HCT116 (cell line): ENCODE measurements at regions not wholly inside any gene's neighbourhood (a gene's known extent, or its start where the extent isn't known, plus 50 kb on each side); places are given as distances from the start of the nearest gene placed in this dataset.

Experiments
- CTCF ChIP-seq, 3 experiments: fragments of 200-600 bp in 1 of 3; sonication (generic) in 1 of 3; IDR thresholded peaks in 2 of 3; conservative IDR thresholded peaks in 1 of 3; 2 replicates each; pipeline ENCODE4 v1.5.1; 2012 to 2017; ENCODE audit warnings: low read depth in 2 of 3, low read length in 2 of 3, antibody characterized with exemption in 1 of 3, borderline replicate concordance in 1 of 3, control low read depth in 1 of 3, mild to moderate bottlenecking in 1 of 3, mixed read lengths in 1 of 3, mixed run types in 1 of 3, moderate library complexity in 1 of 3; ENCODE audit not compliant: insufficient read depth in 1 of 3
- EZH2 ChIP-seq: fragments of 200-600 bp; sonication (generic); IDR thresholded peaks from 2 replicates; pipeline ENCODE4 v1.6.1; 2017; ENCODE audit warnings: antibody characterized with exemption, mixed run types
- EZH2phosphoT487 ChIP-seq: fragments of 200-600 bp; IDR thresholded peaks from 2 replicates; pipeline ENCODE4 v1.6.1; 2018; ENCODE audit warnings: antibody characterized with exemption, borderline replicate concordance
- JUND ChIP-seq: IDR thresholded peaks from 2 replicates; pipeline ENCODE4 v1.6.1; 2012
- MAX ChIP-seq: IDR thresholded peaks from 2 replicates; pipeline ENCODE4 v1.6.1; 2012
- POLR2A ChIP-seq: IDR thresholded peaks from 2 replicates; pipeline ENCODE4 v1.7.0; 2011; ENCODE audit warnings: borderline replicate concordance; ENCODE audit not compliant: insufficient read depth, insufficient read length; ENCODE audit errors: extremely low read depth
- POLR2AphosphoS5 ChIP-seq: IDR thresholded peaks from 2 replicates; pipeline ENCODE4 v1.6.1; 2011; ENCODE audit warnings: mild to moderate bottlenecking, low read depth, low read length, moderate library complexity
- SIN3A ChIP-seq: IDR thresholded peaks from 2 replicates; pipeline ENCODE4 v1.6.1; 2012; ENCODE audit warnings: low read depth
- SP1 ChIP-seq: IDR thresholded peaks from 2 replicates; pipeline ENCODE4 v1.6.1; 2012; ENCODE audit warnings: low read depth
- SRF ChIP-seq: IDR thresholded peaks from 2 replicates; pipeline ENCODE4 v1.6.1; 2012; ENCODE audit warnings: low read depth
- YY1 ChIP-seq: IDR thresholded peaks from 2 replicates; pipeline ENCODE4 v1.6.1; 2011; ENCODE audit warnings: low read length, low read depth, moderate library complexity, mild to moderate bottlenecking; ENCODE audit not compliant: insufficient replicate concordance; ENCODE audit errors: extremely low read depth

GRCh38 chr2:53403792-53404413, 363.7 kb upstream of the CHAC2 start:
- TF ChIP-seq EZH2phosphoT487 (no peak), SP1 (peak; percentile 92), SRF (peak; percentile 70; the same call in 1 of the 2 replicates), POLR2AphosphoS5 (peak; percentile 56; the same call in 1 of the 2 replicates), CTCF (IDR thresholded peaks at IDR 0.05 in 2 of 3, conservative IDR thresholded peaks at IDR 0.05 in 1 of 3; ENCODE audit: borderline replicate concordance in 1 of 3, insufficient read depth in 1 of 3, low read depth in 2 of 3, low read length in 2 of 3) (no peak), POLR2A (no peak), JUND (peak; percentile 96), SIN3A (no peak), MAX (peak; percentile 45; the same call in 1 of the 2 replicates), EZH2 (no peak), YY1 (peak; percentile 69)
